ENCODE measurements at regions not wholly inside any gene's neighbourhood (a gene's known extent, or its start where the extent isn't known, plus 50 kb on each side); places are given as distances from the start of the nearest gene placed in this dataset.
"Not testable (repeated sequence)": the region's sequence is repeated elsewhere in the genome, so short reads cannot be mapped to it uniquely, and the experiment has no call there.

DNA sequence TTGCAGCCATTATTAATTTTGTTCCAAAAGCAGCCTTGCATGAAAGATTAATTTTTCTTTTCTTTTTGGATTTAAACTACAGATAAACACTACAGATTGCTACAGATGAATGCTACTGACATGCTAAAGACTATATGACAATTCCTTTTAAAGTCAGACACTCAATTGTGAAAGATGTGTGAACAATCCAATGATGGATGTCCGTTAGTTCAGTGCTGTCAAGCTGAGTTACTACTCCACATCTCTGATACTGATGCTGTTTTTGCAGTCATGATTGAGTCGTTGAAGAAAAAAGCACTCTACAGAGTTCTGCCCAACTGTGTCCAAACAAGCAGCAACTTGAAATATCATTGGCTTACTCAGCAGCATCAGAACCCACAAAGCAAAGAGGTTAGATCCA, 146.8 kb downstream of the OTUD1 start:
- no peaks in the 10 kb centered on the region for H3K36me3 ChIP-seq (replicated peaks; ENCODE audit: low read depth, low read length)
- H2AFZ ChIP-seq (ENCODE audit: low read depth, low read length), result no peak overlapping the region
- no peak overlapping the region for H3K4me2 ChIP-seq (ENCODE audit: low read length)
- no peak overlapping the region for H3K4me3 ChIP-seq (ENCODE audit: low read length)
- H3K27ac ChIP-seq (ENCODE audit: low read length), result no peak overlapping the region
- H4K20me1 ChIP-seq (ENCODE audit: insufficient read depth, low read length), result no peaks in the 10 kb centered on the region
- no peak for TF ChIP-seq EZH2phosphoT487 (IDR thresholded peaks at IDR 0.05; ENCODE audit: low read depth)
- TF ChIP-seq, protein P1, sequence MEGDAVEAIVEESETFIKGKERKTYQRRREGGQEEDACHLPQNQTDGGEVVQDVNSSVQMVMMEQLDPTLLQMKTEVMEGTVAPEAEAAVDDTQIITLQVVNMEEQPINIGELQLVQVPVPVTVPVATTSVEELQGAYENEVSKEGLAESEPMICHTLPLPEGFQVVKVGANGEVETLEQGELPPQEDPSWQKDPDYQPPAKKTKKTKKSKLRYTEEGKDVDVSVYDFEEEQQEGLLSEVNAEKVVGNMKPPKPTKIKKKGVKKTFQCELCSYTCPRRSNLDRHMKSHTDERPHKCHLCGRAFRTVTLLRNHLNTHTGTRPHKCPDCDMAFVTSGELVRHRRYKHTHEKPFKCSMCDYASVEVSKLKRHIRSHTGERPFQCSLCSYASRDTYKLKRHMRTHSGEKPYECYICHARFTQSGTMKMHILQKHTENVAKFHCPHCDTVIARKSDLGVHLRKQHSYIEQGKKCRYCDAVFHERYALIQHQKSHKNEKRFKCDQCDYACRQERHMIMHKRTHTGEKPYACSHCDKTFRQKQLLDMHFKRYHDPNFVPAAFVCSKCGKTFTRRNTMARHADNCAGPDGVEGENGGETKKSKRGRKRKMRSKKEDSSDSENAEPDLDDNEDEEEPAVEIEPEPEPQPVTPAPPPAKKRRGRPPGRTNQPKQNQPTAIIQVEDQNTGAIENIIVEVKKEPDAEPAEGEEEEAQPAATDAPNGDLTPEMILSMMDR (IDR thresholded peaks at IDR 0.05; ENCODE audit: low read depth, low read length), result no peak
- H3K79me2 ChIP-seq (ENCODE audit: low read length), result no peaks in the 10 kb centered on the region
- no peaks in the 10 kb centered on the region for H3K27me3 ChIP-seq (ENCODE audit: low read depth, low read length)
- H3K4me1 ChIP-seq (ENCODE audit: low read length), result no peaks in the 10 kb centered on the region
- H3K9me3 ChIP-seq (ENCODE audit: insufficient read depth, low read length), result no peaks in the 10 kb centered on the region
- no peak overlapping the region for H3K9ac ChIP-seq (ENCODE audit: low read length)

DNA sequence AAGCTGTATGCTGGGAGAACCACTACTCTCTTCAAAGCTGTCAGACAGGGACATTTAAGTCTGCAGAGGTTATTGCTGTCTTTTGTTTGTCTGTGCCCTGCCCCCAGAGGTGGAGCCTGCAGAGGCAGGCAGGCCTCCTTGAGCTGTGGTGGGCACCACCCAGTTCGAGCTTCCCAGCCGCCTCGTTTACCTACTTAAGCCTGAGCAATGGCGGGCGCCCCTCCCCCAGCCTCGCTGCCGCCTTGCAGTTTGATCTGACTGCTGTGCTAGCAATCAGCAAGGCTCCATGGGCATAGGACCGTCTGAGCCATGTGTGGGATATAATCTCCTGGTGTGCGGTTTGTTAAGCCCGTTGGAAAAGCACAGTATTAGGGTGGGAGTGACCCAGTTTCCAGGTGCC, 156.4 kb downstream of the OTUD1 start:
- not testable (repeated sequence) for H3K36me3 ChIP-seq (replicated peaks; ENCODE audit: low read depth, low read length); H2AFZ ChIP-seq (ENCODE audit: low read depth, low read length); H3K4me2 ChIP-seq (ENCODE audit: low read length); H3K9me3 ChIP-seq (ENCODE audit: insufficient read depth, low read length); H3K9ac ChIP-seq (ENCODE audit: low read length); H4K20me1 ChIP-seq (ENCODE audit: insufficient read depth, low read length); H3K27me3 ChIP-seq (ENCODE audit: low read depth, low read length); H3K4me1 ChIP-seq (ENCODE audit: low read length); H3K27ac ChIP-seq (ENCODE audit: low read length); H3K79me2 ChIP-seq (ENCODE audit: low read length); H3K4me3 ChIP-seq (ENCODE audit: low read length)

DNA sequence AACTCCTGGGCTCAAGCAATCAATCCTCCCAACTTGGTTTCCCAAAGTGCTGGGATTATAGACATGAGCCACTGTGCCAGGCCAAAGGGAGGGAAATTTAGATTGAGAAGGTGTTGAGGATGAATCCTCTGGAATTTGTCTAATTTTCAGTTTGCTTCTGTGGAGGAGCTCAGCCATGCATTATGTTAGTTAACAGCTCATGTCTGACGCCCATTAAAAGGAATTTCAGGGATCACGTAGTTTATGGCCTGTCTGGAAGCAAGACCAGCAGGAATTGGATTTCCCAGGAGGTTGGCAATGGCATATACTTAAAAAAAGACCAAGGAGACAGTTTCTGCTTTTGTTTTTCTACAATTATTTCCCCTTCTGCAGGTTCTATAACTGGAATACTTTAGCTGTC, 165.7 kb downstream of the OTUD1 start:
- no peaks in the 10 kb centered on the region for H3K79me2 ChIP-seq (ENCODE audit: low read length)
- no peaks in the 10 kb centered on the region for H3K9me3 ChIP-seq (ENCODE audit: insufficient read depth, low read length)
- H3K36me3 ChIP-seq (replicated peaks; ENCODE audit: low read depth, low read length), result no peaks in the 10 kb centered on the region
- TF ChIP-seq, protein P1 (IDR thresholded peaks at IDR 0.05; ENCODE audit: low read depth, low read length), result no peak
- no peak for TF ChIP-seq EZH2phosphoT487 (IDR thresholded peaks at IDR 0.05; ENCODE audit: low read depth)
- H3K4me1 ChIP-seq (ENCODE audit: low read length), result no peaks in the 10 kb centered on the region
- no peaks in the 10 kb centered on the region for H4K20me1 ChIP-seq (ENCODE audit: insufficient read depth, low read length)
- no peak overlapping the region for H2AFZ ChIP-seq (ENCODE audit: low read depth, low read length)
- H3K9ac ChIP-seq (ENCODE audit: low read length), result no peak overlapping the region
- no peaks in the 10 kb centered on the region for H3K27me3 ChIP-seq (ENCODE audit: low read depth, low read length)
- no peak overlapping the region for H3K4me3 ChIP-seq (ENCODE audit: low read length)
- H3K4me2 ChIP-seq (ENCODE audit: low read length), result no peak overlapping the region
- no peak overlapping the region for H3K27ac ChIP-seq (ENCODE audit: low read length)

DNA sequence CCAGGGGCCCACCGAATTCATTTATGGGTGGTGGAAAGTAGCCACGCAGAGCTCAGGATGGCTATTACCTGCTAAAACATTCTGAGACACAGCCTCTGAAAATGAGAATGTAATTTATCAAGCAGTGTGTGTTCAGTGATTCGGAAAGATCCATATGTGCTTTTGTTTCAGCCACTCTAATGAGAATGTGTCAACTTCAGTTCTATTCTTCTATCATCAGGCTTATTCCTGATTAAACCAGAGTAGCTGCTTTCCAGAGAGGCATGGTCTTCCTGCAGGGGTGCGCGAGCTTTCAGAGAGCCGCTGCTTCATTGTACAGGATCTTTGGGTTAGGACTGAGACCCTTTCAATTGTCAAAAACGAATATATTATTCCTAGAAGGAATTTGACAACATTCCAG, 167.6 kb downstream of the OTUD1 start:
- Histone ChIP-seq H2AFZ (ENCODE audit: low read depth, low read length) (no peak overlapping the region), H4K20me1 (ENCODE audit: insufficient read depth, low read length) (no peaks in the 10 kb centered on the region), H3K27ac (ENCODE audit: low read length) (no peak overlapping the region), H3K4me3 (ENCODE audit: low read length) (no peak overlapping the region), H3K79me2 (ENCODE audit: low read length) (no peaks in the 10 kb centered on the region), H3K4me2 (ENCODE audit: low read length) (no peak overlapping the region), H3K9me3 (ENCODE audit: insufficient read depth, low read length) (no peaks in the 10 kb centered on the region), H3K4me1 (ENCODE audit: low read length) (no peaks in the 10 kb centered on the region), H3K9ac (ENCODE audit: low read length) (no peak overlapping the region), H3K27me3 (ENCODE audit: low read depth, low read length) (no peaks in the 10 kb centered on the region), H3K36me3 (replicated peaks; ENCODE audit: low read depth, low read length) (no peaks in the 10 kb centered on the region)
- TF ChIP-seq, protein P1 (IDR thresholded peaks at IDR 0.05; ENCODE audit: low read depth, low read length), result no peak
- TF ChIP-seq EZH2phosphoT487 (IDR thresholded peaks at IDR 0.05; ENCODE audit: low read depth), result no peak

DNA sequence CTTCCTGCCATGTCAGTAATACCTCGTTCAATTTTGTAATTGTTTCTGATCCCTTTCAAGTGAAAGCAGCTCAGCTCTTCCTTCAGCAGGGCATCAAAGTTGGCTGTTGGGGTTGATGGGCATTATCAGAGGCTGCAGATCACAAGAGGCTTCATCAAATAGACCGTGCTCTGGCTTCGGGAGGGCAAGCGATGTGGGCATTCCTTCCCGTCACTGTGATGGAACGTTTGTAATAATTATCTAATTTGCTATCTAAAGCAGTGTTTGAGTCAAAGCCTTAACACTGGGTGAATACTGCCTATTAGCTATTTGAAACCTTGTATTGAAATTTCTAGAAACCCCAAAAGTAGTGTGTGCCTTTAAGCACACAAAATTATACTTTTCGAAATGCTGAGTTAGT, 170.1 kb downstream of the OTUD1 start:
- Histone ChIP-seq H3K27me3 (ENCODE audit: low read depth, low read length) (no peaks in the 10 kb centered on the region), H3K36me3 (replicated peaks; ENCODE audit: low read depth, low read length) (no peaks in the 10 kb centered on the region), H3K27ac (ENCODE audit: low read length) (no peak overlapping the region), H3K9ac (ENCODE audit: low read length) (no peak overlapping the region), H3K4me1 (ENCODE audit: low read length) (no peaks in the 10 kb centered on the region), H3K4me2 (ENCODE audit: low read length) (no peak overlapping the region), H2AFZ (ENCODE audit: low read depth, low read length) (no peak overlapping the region), H3K4me3 (ENCODE audit: low read length) (no peak overlapping the region), H4K20me1 (ENCODE audit: insufficient read depth, low read length) (no peaks in the 10 kb centered on the region), H3K9me3 (ENCODE audit: insufficient read depth, low read length) (no peaks in the 10 kb centered on the region), H3K79me2 (ENCODE audit: low read length) (no peaks in the 10 kb centered on the region)
- TF ChIP-seq EZH2phosphoT487 (IDR thresholded peaks at IDR 0.05; ENCODE audit: low read depth), result no peak
- TF ChIP-seq, protein P1 (IDR thresholded peaks at IDR 0.05; ENCODE audit: low read depth, low read length), result no peak
